Endothelial cell of umbilical vein (primary cell): ENCODE measurements at regions not wholly inside any gene's neighbourhood (a gene's known extent, or its start where the extent isn't known, plus 50 kb on each side); places are given as distances from the start of the nearest gene placed in this dataset.

Source experiments
- BruUV-seq: library from RNA; stranded (reverse); fragments of 400-500 nt; replicated peaks from 2 replicates; lab custom pipeline; 2021; lab: Mats Ljungman, UMichigan
- CTCF ChIA-PET: fragments of 300-600, 350-600 bp; sonication (Branson Sonifier 250); formaldehyde crosslinking; loops from one replicate; lab custom pipeline; 2021; ENCODE audit warnings: antibody characterized with exemption, inconsistent platforms; lab: Charles Lee
- POLR2A ChIA-PET: fragments of 300-600, 350-600 bp; sonication (Branson Sonifier 250); formaldehyde crosslinking; loops from one replicate; lab custom pipeline; 2021; ENCODE audit warnings: antibody characterized with exemption, inconsistent platforms; lab: Charles Lee
- DNase-seq: peaks from one replicate; pipeline ENCODE4 v3.0.0-alpha.2; 2011; ENCODE audit warnings: low read depth, low spot score
- FAIRE-seq: peaks from 2 replicates; lab custom pipeline; 2011; peaks lifted over from hg19 to GRCh38; lab: Jason Lieb, UNC
- H2AFZ ChIP-seq: 2 replicates; pipeline ENCODE4 v1.6.0; 2012; ENCODE audit warnings: low read depth, low read length, control low read depth, inconsistent platforms
- H3K27ac ChIP-seq: 2 replicates; pipeline ENCODE4 v1.5.1; 2011; ENCODE audit warnings: low read depth, mild to moderate bottlenecking, control low read depth, low read length, moderate library complexity; ENCODE audit not compliant: insufficient read depth
- H3K27me3 ChIP-seq, 2 experiments: 2 replicates each; pipeline versions ENCODE4 v1.6.0 to v1.6.1; 2011; ENCODE audit warnings: low read length in 2 of 2, mixed read lengths in 1 of 2; ENCODE audit not compliant: control insufficient read depth in 2 of 2, insufficient read depth in 2 of 2
- H3K36me3 ChIP-seq, 2 experiments: 2 replicates in 1 of 2; 3 replicates in 1 of 2; pipeline ENCODE4 v1.5.1; 2011; ENCODE audit warnings: low read length in 2 of 2, mild to moderate bottlenecking in 1 of 2, moderate library complexity in 1 of 2; ENCODE audit not compliant: control insufficient read depth in 2 of 2, insufficient read depth in 2 of 2; ENCODE audit errors: extremely low read depth in 1 of 2
- H3K4me1 ChIP-seq: 3 replicates; pipeline ENCODE4 v1.5.1; 2011; ENCODE audit warnings: mild to moderate bottlenecking, low read length; ENCODE audit not compliant: control insufficient read depth, insufficient read depth; ENCODE audit errors: extremely low read depth
- H3K4me2 ChIP-seq: 2 replicates; pipeline ENCODE4 v1.6.1; 2011; ENCODE audit warnings: low read length, control low read depth, mixed read lengths; ENCODE audit not compliant: insufficient read depth
- H3K4me3 ChIP-seq, 3 experiments: fragments of 200-600 bp in 1 of 3; sonication (generic), shearing (Covaris generic) in 1 of 3; replicated peaks in 1 of 3; 2 replicates each; pipeline ENCODE4 v1.5.1; 2011 to 2016; ENCODE audit warnings: control low read depth in 3 of 3, low read length in 3 of 3, mild to moderate bottlenecking in 2 of 3, inconsistent platforms in 1 of 3, low read depth in 1 of 3, moderate library complexity in 1 of 3; ENCODE audit not compliant: insufficient read depth in 1 of 3
- H3K79me2 ChIP-seq: 2 replicates; pipeline ENCODE4 v1.6.0; 2012; ENCODE audit warnings: low read length, inconsistent platforms; ENCODE audit not compliant: control insufficient read depth, insufficient read depth
- H3K9ac ChIP-seq: replicated peaks from 2 replicates; pipeline ENCODE3; 2011; ENCODE audit warnings: low read length, control low read depth; ENCODE audit not compliant: insufficient read depth; ENCODE audit errors: extremely low read depth
- H3K9me1 ChIP-seq: replicated peaks from 3 replicates; pipeline ENCODE4 v1.6.0; 2011; ENCODE audit warnings: mild to moderate bottlenecking, low read length; ENCODE audit not compliant: control insufficient read depth, insufficient read depth; ENCODE audit errors: extremely low read depth
- H3K9me3 ChIP-seq: replicated peaks from 2 replicates; pipeline ENCODE4 v1.5.1; 2012; ENCODE audit warnings: low read length, inconsistent platforms; ENCODE audit not compliant: control insufficient read depth, insufficient read depth
- H4K20me1 ChIP-seq: replicated peaks from 2 replicates; pipeline ENCODE3; 2011; ENCODE audit warnings: mild to moderate bottlenecking, low read length; ENCODE audit not compliant: control insufficient read depth, insufficient read depth; ENCODE audit errors: extremely low read depth
- CTCF ChIP-seq, 2 donors: IDR thresholded peaks; 1 replicate in 1 of 2; 2 replicates in 1 of 2; pipeline ENCODE4 v1.5.1; 2011; ENCODE audit warnings: low read length in 2 of 2, mild to moderate bottlenecking in 2 of 2, moderate library complexity in 2 of 2, control low read depth in 1 of 2, inconsistent platforms in 1 of 2, low read depth in 1 of 2; ENCODE audit not compliant: insufficient read depth in 1 of 2; ENCODE audit errors: extremely low read depth in 1 of 2
- EZH2 ChIP-seq: IDR thresholded peaks from 2 replicates; pipeline ENCODE4 v1.6.1; 2012; ENCODE audit warnings: borderline replicate concordance, low read depth, mild to moderate bottlenecking, moderate library complexity, low read length, inconsistent platforms; ENCODE audit not compliant: severe bottlenecking
- FOS ChIP-seq: IDR thresholded peaks from 2 replicates; pipeline ENCODE4 v1.6.1; 2011; ENCODE audit warnings: mild to moderate bottlenecking, low read length, moderate library complexity, borderline replicate concordance; ENCODE audit not compliant: insufficient read depth
- GATA2 ChIP-seq: IDR thresholded peaks from 2 replicates; pipeline ENCODE4 v1.7.0; 2011; ENCODE audit warnings: low read depth, mild to moderate bottlenecking, moderate library complexity, mixed read lengths, low read length; ENCODE audit not compliant: insufficient read length, insufficient read depth
- JUN ChIP-seq: IDR thresholded peaks from 2 replicates; pipeline ENCODE4 v1.6.1; 2011; ENCODE audit warnings: borderline replicate concordance, low read depth; ENCODE audit not compliant: insufficient read length, insufficient read depth
- MYC ChIP-seq: IDR thresholded peaks from one replicate; pipeline ENCODE4 v1.6.1; 2011; ENCODE audit warnings: mild to moderate bottlenecking, low read depth, low read length
- POLR2A ChIP-seq: IDR thresholded peaks from 2 replicates; pipeline ENCODE4 v1.6.1; 2012; ENCODE audit warnings: low read depth, mild to moderate bottlenecking, control low read depth, low read length
- POLR2AphosphoS5 ChIP-seq: IDR thresholded peaks from 2 replicates; pipeline ENCODE4 v1.6.1; 2012; ENCODE audit warnings: low read depth, mild to moderate bottlenecking, control low read depth, low read length, moderate library complexity; ENCODE audit not compliant: insufficient read depth
- dilution Hi-C: fragments of 300-500 bp; cut with MboI; formaldehyde crosslinking; loops from one replicate; pipeline ENCODE4 v1.15.0; 2019; ENCODE audit warnings: low sequenced_read_pairs; ENCODE audit not compliant: extremely low pct_ligation_motif_present
- intact Hi-C: fragments of 100-400 bp; cut with micrococcal nuclease; formaldehyde crosslinking; loops from one replicate; pipeline ENCODE4 v1.10.0; 2022
- TF ChIP-seq, protein P1 (sequence below): IDR thresholded peaks from 2 replicates; pipeline ENCODE4 v1.6.1; 2011; ENCODE audit not compliant: insufficient read depth, insufficient read length

- no peak for FAIRE-seq
- ChIA-PET POLR2A (no interaction called here), CTCF (interaction anchor here (1.5 kb wide), 1 partner anchor 19 kb away, joined by 4 read pairs; no protein-coding TSS in a partner anchor)
- no peak overlapping the region for H3K9ac ChIP-seq
- no peak for DNase-seq
- no peak overlapping the region for H3K4me2 ChIP-seq
- no peaks in the 10 kb centered on the region for H3K9me1 ChIP-seq
- TF ChIP-seq POLR2A (no peak), MYC (no peak), GATA2 (no peak), CTCF (IDR thresholded peaks at IDR 0.05; ENCODE audit: extremely low read depth in 1 of 2, insufficient read depth in 1 of 2, low read depth in 1 of 2, low read length in 2 of 2) (no peak), POLR2AphosphoS5 (no peak), JUN (no peak), FOS (no peak), EZH2 (no peak)
- TF ChIP-seq, protein P1, sequence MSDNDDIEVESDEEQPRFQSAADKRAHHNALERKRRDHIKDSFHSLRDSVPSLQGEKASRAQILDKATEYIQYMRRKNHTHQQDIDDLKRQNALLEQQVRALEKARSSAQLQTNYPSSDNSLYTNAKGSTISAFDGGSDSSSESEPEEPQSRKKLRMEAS, result no peak
- no peak overlapping the region for H2AFZ ChIP-seq
- peaks cover 7 to 9% of the 10 kb centered on the region in 2 experiments for H3K27me3 ChIP-seq
- no peaks in the 10 kb centered on the region for H4K20me1 ChIP-seq
- BruUV-seq, result no TSS peak
- no peaks in the 10 kb centered on the region for H3K36me3 ChIP-seq
- dilution Hi-C loops (no loop called here), intact Hi-C loops (no loop called here)
- H3K79me2 ChIP-seq, result no peaks in the 10 kb centered on the region
- H3K4me3 ChIP-seq, result no peak overlapping the region
- H3K4me1 ChIP-seq, result no peaks in the 10 kb centered on the region
- no peaks in the 10 kb centered on the region for H3K9me3 ChIP-seq
- H3K27ac ChIP-seq, result no peak overlapping the region
Observed at GRCh38 chr2:120423167-120423943, 77.4 kb downstream of the INHBB start.
